ENCODE measurements at regions not wholly inside any gene's neighbourhood (a gene's known extent, or its start where the extent isn't known, plus 50 kb on each side); places are given as distances from the start of the nearest gene placed in this dataset.

- TF ChIP-seq EZH2 (IDR thresholded peaks at IDR 0.05; ENCODE audit: low read depth, low read length, severe bottlenecking): no peak
- TF ChIP-seq MAX (IDR thresholded peaks at IDR 0.05): no peak
- TF ChIP-seq POLR2A (IDR thresholded peaks at IDR 0.05; ENCODE audit: control extremely low read depth in 1 of 2, low read depth in 2 of 2, low read length in 2 of 2): no peak
- TF ChIP-seq RAD21 (IDR thresholded peaks at IDR 0.05 in 1 of 2, conservative IDR thresholded peaks at IDR 0.05 in 1 of 2; ENCODE audit: low read depth in 2 of 2, low read length in 2 of 2): no peak
- TF ChIP-seq POLR2AphosphoS5 (IDR thresholded peaks at IDR 0.05; ENCODE audit: low read depth, low read length): no peak
- TF ChIP-seq CTCF (IDR thresholded peaks at IDR 0.05; ENCODE audit: control extremely low read depth in 1 of 3, insufficient read depth in 1 of 3, low read depth in 1 of 3, low read length in 3 of 3): no peak
- no peak for TF ChIP-seq CREB1 (IDR thresholded peaks at IDR 0.05)
- no peak for TF ChIP-seq SP1 (IDR thresholded peaks at IDR 0.05; ENCODE audit: low read depth, low read length)
- no peak for TF ChIP-seq BACH1 (IDR thresholded peaks at IDR 0.05; ENCODE audit: low read length)
- no peak for TF ChIP-seq SP4 (IDR thresholded peaks at IDR 0.05; ENCODE audit: low read length)
- TF ChIP-seq KDM1A (IDR thresholded peaks at IDR 0.05; ENCODE audit: borderline replicate concordance, low read length): no peak
- no peak for TF ChIP-seq USF2 (IDR thresholded peaks at IDR 0.05; ENCODE audit: low read length)
Observed at GRCh38 chr2:116167107-116167506, 1647.4 kb upstream of the DDX18 start.

Data from H1 (cell line).